ENCODE measurements at regions not wholly inside any gene's neighbourhood (a gene's known extent, or its start where the extent isn't known, plus 50 kb on each side); places are given as distances from the start of the nearest gene placed in this dataset.

DNA sequence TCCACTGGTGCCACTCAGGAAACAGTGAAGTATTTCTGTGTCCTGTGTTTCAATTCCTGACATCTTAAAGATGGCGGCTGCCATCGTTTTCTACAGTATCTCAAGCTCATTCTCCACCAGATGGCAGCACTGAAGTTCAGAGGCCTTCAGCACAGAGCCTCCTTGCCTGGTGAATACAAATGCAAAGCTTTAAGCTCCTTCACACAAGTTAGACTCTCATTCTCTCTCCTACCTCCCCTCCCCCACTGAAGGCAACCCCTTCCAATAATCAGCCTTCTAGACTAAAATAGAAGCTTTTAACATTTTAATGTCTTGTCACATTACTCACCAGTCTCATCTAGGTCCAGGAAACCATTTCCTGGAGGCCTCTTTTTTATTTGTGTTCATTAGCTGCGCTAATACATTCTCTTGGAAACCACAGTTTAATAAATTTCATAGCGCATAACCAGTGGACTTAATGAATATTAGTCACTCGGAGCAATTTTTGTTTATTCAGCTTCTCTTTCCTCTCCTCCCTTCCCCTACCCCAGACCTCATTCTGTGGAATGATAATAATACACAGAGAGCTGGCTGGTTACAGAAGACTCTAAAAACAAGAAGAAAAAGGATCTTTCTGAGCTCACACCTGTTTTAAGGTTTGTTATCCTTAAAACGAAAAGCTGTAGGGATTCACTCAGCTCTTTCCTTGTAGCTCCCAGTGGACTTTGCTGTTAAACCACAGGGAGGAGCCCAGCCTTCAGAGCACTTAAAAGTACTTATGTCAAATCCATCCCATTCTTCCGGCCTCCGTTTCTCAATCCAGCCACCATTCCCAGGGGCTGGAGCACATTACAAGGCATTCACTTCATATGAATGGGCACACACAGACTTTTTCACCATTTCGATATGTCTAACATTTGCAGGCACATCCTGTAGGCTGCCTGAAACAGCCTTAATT, 384.9 kb downstream of the HLX start:
- no peak for FAIRE-seq
- H3K9me3 ChIP-seq (ENCODE audit: control insufficient read depth in 2 of 2, insufficient read depth in 1 of 2, low read depth in 1 of 2, low read length in 1 of 2) = peaks cover 0 to 9% of the 10 kb centered on the region in 2 donors
- peak overlapping the region in 1 of 3 donors; percentile 22 for H3K27ac ChIP-seq (ENCODE audit: low read depth in 1 of 3, low read length in 2 of 3)
- no peaks in the 10 kb centered on the region for H3K36me3 ChIP-seq (ENCODE audit: control insufficient read depth in 3 of 3, insufficient read depth in 2 of 3, low read depth in 1 of 3, low read length in 3 of 3)
- H3K4me1 ChIP-seq (ENCODE audit: control insufficient read depth in 3 of 3, insufficient read depth in 2 of 3, low read depth in 1 of 3, low read length in 2 of 3) = no peaks in the 10 kb centered on the region
- 69 to 86% (median 82%) methylated on average over 9 of the region's 9 CpGs for WGBS, 3 donors
- no peaks in the 10 kb centered on the region for H3K27me3 ChIP-seq (ENCODE audit: control insufficient read depth in 3 of 3, insufficient read depth in 3 of 3, low read length in 3 of 3)
- H3K4me3 ChIP-seq (ENCODE audit: low read depth in 1 of 3, low read length in 3 of 3) = no peak overlapping the region
- DNase-seq = peak; percentile 8 to 28

DNA sequence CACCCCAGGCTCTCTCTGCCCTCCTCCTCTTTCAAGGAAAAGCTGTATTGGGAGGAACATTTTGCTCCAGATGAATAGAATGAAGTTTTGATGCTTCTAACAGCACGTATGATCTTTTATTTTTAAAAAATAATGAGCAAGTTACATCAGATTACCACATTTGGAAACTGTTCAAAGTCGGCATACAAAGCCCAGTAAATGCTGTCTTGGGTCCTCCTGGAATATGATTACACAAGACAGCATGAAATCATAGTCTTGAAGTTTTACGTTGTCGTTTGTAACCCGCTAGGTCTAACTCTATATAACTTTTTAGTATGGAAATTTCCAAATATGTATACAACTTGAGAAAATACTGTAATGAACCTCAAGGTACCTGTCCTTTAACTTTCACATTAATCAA, 385.6 kb downstream of the HLX start:
- 78 to 85% (median 80%) methylated on average over 5 of the region's 5 CpGs for WGBS, 3 donors

DNA sequence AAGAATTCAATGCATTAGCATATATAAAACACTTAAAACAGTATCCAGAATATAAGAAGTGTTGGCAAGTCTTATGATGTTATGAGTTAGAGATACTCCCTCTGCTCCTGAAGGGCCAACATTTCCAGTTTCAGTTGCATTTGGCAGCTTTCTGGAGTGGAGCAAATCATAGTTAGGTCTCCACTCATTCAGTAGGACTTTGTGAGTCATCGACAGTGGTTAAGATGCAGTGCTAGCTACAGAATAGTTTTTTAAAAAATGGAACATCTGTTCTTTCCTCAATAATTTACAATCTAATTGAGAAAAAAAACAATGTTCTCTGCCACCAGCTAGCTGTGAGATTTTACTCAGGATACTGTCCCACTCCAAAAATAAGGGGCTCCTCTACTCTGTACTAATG, 389.1 kb downstream of the HLX start:
- H3K4me3 ChIP-seq (ENCODE audit: low read depth in 1 of 3, low read length in 3 of 3) = no peak overlapping the region
- no peak overlapping the region for H3K27ac ChIP-seq (ENCODE audit: low read depth in 1 of 3, low read length in 2 of 3)
- WGBS, 3 donors = 79 to 93% (median 80%) methylated on average over 1 of the region's 1 CpG
- no peaks in the 10 kb centered on the region for H3K36me3 ChIP-seq (ENCODE audit: control insufficient read depth in 3 of 3, insufficient read depth in 2 of 3, low read depth in 1 of 3, low read length in 3 of 3)
- H3K4me1 ChIP-seq (ENCODE audit: control insufficient read depth in 3 of 3, insufficient read depth in 2 of 3, low read depth in 1 of 3, low read length in 2 of 3) = no peaks in the 10 kb centered on the region
- peaks cover 0 to 2% of the 10 kb centered on the region in 2 donors for H3K9me3 ChIP-seq (ENCODE audit: control insufficient read depth in 2 of 2, insufficient read depth in 1 of 2, low read depth in 1 of 2, low read length in 1 of 2)
- H3K27me3 ChIP-seq (ENCODE audit: control insufficient read depth in 3 of 3, insufficient read depth in 3 of 3, low read length in 3 of 3) = no peaks in the 10 kb centered on the region
- no peak for FAIRE-seq
- no peak for DNase-seq

More for the DNA sequence above, 385.6 kb downstream of the HLX start:
- no peak overlapping the region for H3K27ac ChIP-seq (ENCODE audit: low read depth in 1 of 3, low read length in 2 of 3)
- H3K27me3 ChIP-seq (ENCODE audit: control insufficient read depth in 3 of 3, insufficient read depth in 3 of 3, low read length in 3 of 3) = no peaks in the 10 kb centered on the region
- H3K36me3 ChIP-seq (ENCODE audit: control insufficient read depth in 3 of 3, insufficient read depth in 2 of 3, low read depth in 1 of 3, low read length in 3 of 3) = no peaks in the 10 kb centered on the region
- H3K4me3 ChIP-seq (ENCODE audit: low read depth in 1 of 3, low read length in 3 of 3) = no peak overlapping the region
- FAIRE-seq = no peak
- DNase-seq = no peak
- H3K9me3 ChIP-seq (ENCODE audit: control insufficient read depth in 2 of 2, insufficient read depth in 1 of 2, low read depth in 1 of 2, low read length in 1 of 2) = peaks cover 0 to 9% of the 10 kb centered on the region in 2 donors
- H3K4me1 ChIP-seq (ENCODE audit: control insufficient read depth in 3 of 3, insufficient read depth in 2 of 3, low read depth in 1 of 3, low read length in 2 of 3) = no peaks in the 10 kb centered on the region

DNA sequence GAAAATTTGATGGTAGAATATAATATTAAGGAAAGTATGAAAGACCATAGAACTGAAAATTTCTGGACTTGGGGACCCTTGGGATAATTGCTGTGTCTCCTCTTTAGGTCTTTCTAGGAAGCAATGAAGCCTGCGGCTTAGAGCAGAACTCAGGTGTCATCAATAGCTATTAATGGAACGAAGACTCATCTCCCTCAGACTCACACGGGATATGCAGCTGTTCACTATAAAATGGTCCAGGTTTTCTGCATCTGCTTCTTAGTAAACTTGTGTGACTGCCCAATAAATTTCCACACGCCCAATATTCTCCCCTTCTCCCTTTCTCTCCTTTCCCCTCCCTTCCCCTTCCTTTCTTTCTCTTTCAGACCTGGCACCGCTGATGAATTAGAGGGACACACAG, 392.5 kb downstream of the HLX start:
- no peak for DNase-seq
- no peaks in the 10 kb centered on the region for H3K4me1 ChIP-seq (ENCODE audit: control insufficient read depth in 3 of 3, insufficient read depth in 2 of 3, low read depth in 1 of 3, low read length in 2 of 3)
- H3K9me3 ChIP-seq (ENCODE audit: control insufficient read depth in 2 of 2, insufficient read depth in 1 of 2, low read depth in 1 of 2, low read length in 1 of 2) = no peaks in the 10 kb centered on the region
- no peak overlapping the region for H3K4me3 ChIP-seq (ENCODE audit: low read depth in 1 of 3, low read length in 3 of 3)
- 76 to 90% (median 79%) methylated on average over 5 of the region's 5 CpGs for WGBS, 3 donors
- no peak for FAIRE-seq
- H3K36me3 ChIP-seq (ENCODE audit: control insufficient read depth in 3 of 3, insufficient read depth in 2 of 3, low read depth in 1 of 3, low read length in 3 of 3) = no peaks in the 10 kb centered on the region
- no peak overlapping the region for H3K27ac ChIP-seq (ENCODE audit: low read depth in 1 of 3, low read length in 2 of 3)
- H3K27me3 ChIP-seq (ENCODE audit: control insufficient read depth in 3 of 3, insufficient read depth in 3 of 3, low read length in 3 of 3) = no peaks in the 10 kb centered on the region

DNA sequence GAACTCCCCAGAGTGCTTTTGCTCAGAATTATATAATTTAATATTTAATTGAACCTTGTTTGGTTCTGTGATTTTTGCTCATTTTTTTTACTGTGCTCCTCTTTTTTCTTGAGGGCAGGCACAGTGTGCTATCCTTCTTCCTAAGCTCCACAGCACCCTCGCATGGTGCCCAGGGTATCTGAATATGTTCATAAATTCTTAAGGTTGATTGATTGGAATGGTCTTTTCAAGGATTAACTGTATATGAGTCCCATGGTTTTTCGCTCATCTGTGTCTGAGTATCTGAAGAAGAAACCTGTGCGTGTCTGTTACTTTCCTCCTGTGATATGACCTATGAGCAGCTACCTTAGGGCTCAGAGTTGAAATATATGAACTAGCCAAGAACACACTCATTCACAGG, 393.7 kb downstream of the HLX start:
- no peaks in the 10 kb centered on the region for H3K4me1 ChIP-seq (ENCODE audit: control insufficient read depth in 3 of 3, insufficient read depth in 2 of 3, low read depth in 1 of 3, low read length in 2 of 3)
- no peak overlapping the region for H3K27ac ChIP-seq (ENCODE audit: low read depth in 1 of 3, low read length in 2 of 3)
- no peaks in the 10 kb centered on the region for H3K36me3 ChIP-seq (ENCODE audit: control insufficient read depth in 3 of 3, insufficient read depth in 2 of 3, low read depth in 1 of 3, low read length in 3 of 3)
- no peaks in the 10 kb centered on the region for H3K9me3 ChIP-seq (ENCODE audit: control insufficient read depth in 2 of 2, insufficient read depth in 1 of 2, low read depth in 1 of 2, low read length in 1 of 2)
- DNase-seq = no peak
- H3K27me3 ChIP-seq (ENCODE audit: control insufficient read depth in 3 of 3, insufficient read depth in 3 of 3, low read length in 3 of 3) = no peaks in the 10 kb centered on the region
- FAIRE-seq = no peak
- H3K4me3 ChIP-seq (ENCODE audit: low read depth in 1 of 3, low read length in 3 of 3) = no peak overlapping the region
- WGBS, 3 donors = 83 to 87% (median 87%) methylated on average over 3 of the region's 3 CpGs

DNA sequence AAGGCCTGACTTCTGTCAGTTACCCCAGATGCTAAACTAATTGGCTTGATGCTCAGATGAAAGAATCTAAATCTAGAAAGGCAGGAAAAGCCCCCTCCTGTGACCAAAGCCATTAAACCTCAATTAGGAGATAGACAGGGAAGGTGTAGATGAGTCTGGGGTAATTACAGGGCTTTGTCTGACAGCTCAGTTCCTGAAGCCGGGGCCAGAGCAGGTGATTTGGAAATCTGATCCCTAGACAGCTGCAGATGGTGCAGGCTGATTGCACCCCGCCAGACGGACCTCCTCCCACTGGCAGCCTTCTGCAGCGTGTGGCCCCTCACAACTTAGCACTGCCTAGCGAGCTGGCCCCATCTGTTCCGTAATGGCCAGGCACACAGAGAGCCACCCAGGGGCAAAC, 395.1 kb downstream of the HLX start:
- no peak overlapping the region for H3K27ac ChIP-seq (ENCODE audit: low read depth in 1 of 3, low read length in 2 of 3)
- no peaks in the 10 kb centered on the region for H3K4me1 ChIP-seq (ENCODE audit: control insufficient read depth in 3 of 3, insufficient read depth in 2 of 3, low read depth in 1 of 3, low read length in 2 of 3)
- no peak overlapping the region for H3K4me3 ChIP-seq (ENCODE audit: low read depth in 1 of 3, low read length in 3 of 3)
- 61 to 78% (median 70%) methylated on average over 6 of the region's 6 CpGs for WGBS, 3 donors
- H3K27me3 ChIP-seq (ENCODE audit: control insufficient read depth in 3 of 3, insufficient read depth in 3 of 3, low read length in 3 of 3) = no peaks in the 10 kb centered on the region
- H3K36me3 ChIP-seq (ENCODE audit: control insufficient read depth in 3 of 3, insufficient read depth in 2 of 3, low read depth in 1 of 3, low read length in 3 of 3) = no peaks in the 10 kb centered on the region
- FAIRE-seq (no peak), DNase-seq (no peak)
- H3K9me3 ChIP-seq (ENCODE audit: control insufficient read depth in 2 of 2, insufficient read depth in 1 of 2, low read depth in 1 of 2, low read length in 1 of 2) = no peaks in the 10 kb centered on the region

DNA sequence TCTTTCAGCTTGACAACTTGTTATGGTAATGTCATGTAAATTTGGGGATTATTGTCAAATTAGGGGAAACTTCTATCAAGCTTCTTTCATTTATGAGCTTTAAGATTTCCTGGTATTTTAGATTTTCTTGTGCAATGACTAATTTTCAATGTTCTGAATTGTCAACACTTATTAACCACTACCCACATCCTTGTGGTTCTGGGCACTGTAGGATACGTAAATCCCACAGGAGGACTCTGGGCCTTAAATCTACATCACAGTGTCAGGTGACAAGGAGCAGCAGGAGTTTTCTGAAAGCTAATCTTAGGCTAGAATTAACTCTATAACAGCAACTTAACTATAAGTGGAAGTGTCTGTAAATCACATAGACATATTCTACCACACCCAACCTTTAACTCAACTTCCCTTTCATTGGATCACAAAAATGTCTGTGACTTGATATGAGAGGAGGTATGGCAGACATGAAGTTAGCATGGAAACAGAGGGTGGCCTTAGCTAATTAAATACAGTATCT, 397.7 kb downstream of the HLX start:
- Histone ChIP-seq H3K4me1 (ENCODE audit: control insufficient read depth in 3 of 3, insufficient read depth in 2 of 3, low read depth in 1 of 3, low read length in 2 of 3) (no peaks in the 10 kb centered on the region), H3K4me3 (ENCODE audit: low read depth in 1 of 3, low read length in 3 of 3) (no peak overlapping the region), H3K27me3 (ENCODE audit: control insufficient read depth in 3 of 3, insufficient read depth in 3 of 3, low read length in 3 of 3) (no peaks in the 10 kb centered on the region), H3K9me3 (ENCODE audit: control insufficient read depth in 2 of 2, insufficient read depth in 1 of 2, low read depth in 1 of 2, low read length in 1 of 2) (no peaks in the 10 kb centered on the region), H3K27ac (ENCODE audit: low read depth in 1 of 3, low read length in 2 of 3) (no peak overlapping the region), H3K36me3 (ENCODE audit: control insufficient read depth in 3 of 3, insufficient read depth in 2 of 3, low read depth in 1 of 3, low read length in 3 of 3) (no peaks in the 10 kb centered on the region)
- FAIRE-seq (no peak), DNase-seq (no peak)
- 55 to 71% (median 67%) methylated on average over 1 of the region's 1 CpG for WGBS, 3 donors

DNA sequence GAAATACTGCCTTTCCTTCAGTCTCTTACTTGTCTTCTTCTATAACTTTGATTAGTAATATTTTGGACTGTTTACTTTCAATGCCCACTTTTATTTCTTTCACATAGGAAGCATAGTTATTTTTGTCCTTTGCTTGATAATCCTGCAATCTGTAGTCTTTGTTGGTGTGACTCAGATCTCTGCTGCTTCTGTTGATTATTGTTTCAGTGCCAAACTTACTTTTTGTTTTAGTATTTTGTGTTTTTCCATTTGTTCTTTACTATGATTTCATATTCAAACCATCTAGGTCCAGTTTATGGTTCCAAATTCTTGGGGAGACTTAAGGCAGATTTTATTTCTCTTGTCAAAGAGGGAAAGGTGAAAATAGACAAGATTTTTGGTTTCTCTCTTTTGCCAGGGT, 399.9 kb downstream of the HLX start:
- DNase-seq = no peak
- Histone ChIP-seq H3K9me3 (ENCODE audit: control insufficient read depth in 2 of 2, insufficient read depth in 1 of 2, low read depth in 1 of 2, low read length in 1 of 2) (no peaks in the 10 kb centered on the region), H3K36me3 (ENCODE audit: control insufficient read depth in 3 of 3, insufficient read depth in 2 of 3, low read depth in 1 of 3, low read length in 3 of 3) (no peaks in the 10 kb centered on the region), H3K27ac (ENCODE audit: low read depth in 1 of 3, low read length in 2 of 3) (no peak overlapping the region), H3K4me3 (ENCODE audit: low read depth in 1 of 3, low read length in 3 of 3) (no peak overlapping the region), H3K4me1 (ENCODE audit: control insufficient read depth in 3 of 3, insufficient read depth in 2 of 3, low read depth in 1 of 3, low read length in 2 of 3) (no peaks in the 10 kb centered on the region), H3K27me3 (ENCODE audit: control insufficient read depth in 3 of 3, insufficient read depth in 3 of 3, low read length in 3 of 3) (no peaks in the 10 kb centered on the region)
- no peak for FAIRE-seq
